Coronary artery (tissue), 2 donors: ENCODE measurements at regions not wholly inside any gene's neighbourhood (a gene's known extent, or its start where the extent isn't known, plus 50 kb on each side); places are given as distances from the start of the nearest gene placed in this dataset.
"Not testable (repeated sequence)": the region's sequence is repeated elsewhere in the genome, so short reads cannot be mapped to it uniquely, and the experiment has no call there.

Experiments
- DNase-seq: peaks from one replicate; pipeline ENCODE4 v3.0.0-alpha.2; 2017; ENCODE audit warnings: low spot score
- H3K27ac ChIP-seq, 2 donors: fragments of 200-600 bp; sonication (generic); one replicate each; pipeline ENCODE4 v1.5.1; 2016 to 2019
- H3K4me3 ChIP-seq: fragments of 200-600 bp; sonication (generic); 2 replicates; pipeline ENCODE4 v1.5.1; 2016; ENCODE audit warnings: mild to moderate bottlenecking, moderate library complexity
- CTCF ChIP-seq: fragments of 200-600 bp; sonication (generic); IDR thresholded peaks from one replicate; pipeline ENCODE4 v1.5.1; 2019; ENCODE audit warnings: antibody characterized with exemption

GRCh38 chr15:62323353-62323890, 158.3 kb upstream of the C2CD4B start:
- DNase-seq = no peak
- Histone ChIP-seq H3K27ac (no peak overlapping the region), H3K4me3 (no peak overlapping the region)
- TF ChIP-seq CTCF = no peak

- no peak overlapping the region for H3K4me3 ChIP-seq
- no peak overlapping the region for H3K27ac ChIP-seq
- no peak for DNase-seq
- no peak for TF ChIP-seq CTCF
Measured at GRCh38 chr15:62324382-62324781, 159.3 kb upstream of the C2CD4B start.

- no peak for DNase-seq
- Histone ChIP-seq H3K4me3 (no peak overlapping the region), H3K27ac (no peak overlapping the region)
- TF ChIP-seq CTCF = no peak
Measured at GRCh38 chr15:62325597-62325996, 160.5 kb upstream of the C2CD4B start.

- Histone ChIP-seq H3K4me3 (no peak overlapping the region), H3K27ac (no peak overlapping the region)
- no peak for TF ChIP-seq CTCF
- no peak for DNase-seq
Measured at GRCh38 chr15:62326460-62327011, 161.5 kb upstream of the C2CD4B start.

- no peak for TF ChIP-seq CTCF
- no peak overlapping the region for H3K4me3 ChIP-seq
- no peak for DNase-seq
- H3K27ac ChIP-seq = no peak overlapping the region
Measured at GRCh38 chr15:62327406-62327805, 162.3 kb upstream of the C2CD4B start.

- H3K4me3 ChIP-seq, H3K27ac ChIP-seq, DNase-seq: not testable (repeated sequence)
Measured at GRCh38 chr15:62332472-62332871, 167.4 kb upstream of the C2CD4B start.

- no peak for DNase-seq
- H3K27ac ChIP-seq = no peak overlapping the region
- no peak for TF ChIP-seq CTCF
- H3K4me3 ChIP-seq = no peak overlapping the region
Measured at GRCh38 chr15:62334536-62334935, 169.5 kb upstream of the C2CD4B start.
